Mesenchymal stem cell (in vitro differentiated cells and primary cell): ENCODE measurements at regions not wholly inside any gene's neighbourhood (a gene's known extent, or its start where the extent isn't known, plus 50 kb on each side); places are given as distances from the start of the nearest gene placed in this dataset.

Source experiments
- DNase-seq: peaks from one replicate; pipeline ENCODE4 v3.0.0-alpha.2; 2013
- H2AFZ ChIP-seq: one replicate; pipeline ENCODE4 v1.6.1; 2013; ENCODE audit warnings: low read depth, mild to moderate bottlenecking, control low read depth, inconsistent platforms, low read length, moderate library complexity
- H2AK5ac ChIP-seq: 2 replicates; pipeline ENCODE4 v1.6.1; 2013; ENCODE audit warnings: low read length, moderate library complexity, mild to moderate bottlenecking, inconsistent platforms; ENCODE audit not compliant: severe bottlenecking
- H2BK120ac ChIP-seq: one replicate; pipeline ENCODE4 v1.6.1; 2013; ENCODE audit warnings: low read depth, mild to moderate bottlenecking, inconsistent platforms, low read length, moderate library complexity
- H2BK12ac ChIP-seq, 2 experiments: one replicate each; pipeline ENCODE4 v1.6.1; 2013; ENCODE audit warnings: inconsistent platforms in 2 of 2, low read length in 2 of 2, mild to moderate bottlenecking in 2 of 2, moderate library complexity in 2 of 2, control low read depth in 1 of 2
- H2BK15ac ChIP-seq: one replicate; pipeline ENCODE4 v1.6.1; 2013; ENCODE audit warnings: mild to moderate bottlenecking, low read depth, inconsistent platforms; ENCODE audit not compliant: poor library complexity, severe bottlenecking
- H2BK5ac ChIP-seq: 2 replicates; pipeline ENCODE4 v1.6.1; 2013; ENCODE audit warnings: low read depth, mild to moderate bottlenecking, low read length, control low read depth, inconsistent platforms; ENCODE audit not compliant: poor library complexity, severe bottlenecking
- H3K14ac ChIP-seq, 2 experiments: one replicate each; pipeline ENCODE4 v1.6.1; 2013; ENCODE audit warnings: inconsistent platforms in 2 of 2, low read length in 2 of 2, control low read depth in 1 of 2, mild to moderate bottlenecking in 1 of 2, moderate library complexity in 1 of 2
- H3K18ac ChIP-seq, 2 experiments: one replicate each; pipeline ENCODE4 v1.6.1; 2013; ENCODE audit warnings: inconsistent platforms in 2 of 2, low read length in 2 of 2, control low read depth in 1 of 2, low read depth in 1 of 2, mild to moderate bottlenecking in 1 of 2
- H3K23ac ChIP-seq, 2 experiments: one replicate each; pipeline ENCODE4 v1.6.1; 2013; ENCODE audit warnings: inconsistent platforms in 2 of 2, low read length in 2 of 2, mild to moderate bottlenecking in 2 of 2, moderate library complexity in 2 of 2, control low read depth in 1 of 2
- H3K27ac ChIP-seq: 2 replicates; pipeline ENCODE4 v1.5.1; 2013; ENCODE audit warnings: mild to moderate bottlenecking, moderate library complexity, low read length, control low read depth, inconsistent platforms; ENCODE audit not compliant: poor library complexity, severe bottlenecking
- H3K27me3 ChIP-seq, 2 experiments: 2 replicates each; pipeline versions ENCODE4 v1.6.1 to v1.7.0; 2013; ENCODE audit warnings: low read length in 2 of 2, mild to moderate bottlenecking in 2 of 2, moderate library complexity in 2 of 2, control low read depth in 1 of 2, inconsistent platforms in 1 of 2; ENCODE audit not compliant: control insufficient read depth in 1 of 2, insufficient read depth in 1 of 2
- H3K36me3 ChIP-seq, 2 experiments: 2 replicates each; pipeline versions ENCODE4 v1.6.1 to v1.7.0; 2013; ENCODE audit warnings: low read length in 2 of 2, control low read depth in 1 of 2, inconsistent platforms in 1 of 2, low read depth in 1 of 2, mild to moderate bottlenecking in 1 of 2; ENCODE audit not compliant: insufficient read depth in 2 of 2, control insufficient read depth in 1 of 2
- H3K4ac ChIP-seq, 2 experiments: one replicate each; pipeline ENCODE4 v1.6.1; 2013; ENCODE audit warnings: inconsistent platforms in 2 of 2, low read length in 2 of 2, mild to moderate bottlenecking in 2 of 2, moderate library complexity in 2 of 2, control low read depth in 1 of 2, low read depth in 1 of 2
- H3K4me1 ChIP-seq: 2 replicates; pipeline ENCODE4 v1.6.1; 2013; ENCODE audit warnings: low read depth, low read length, control low read depth; ENCODE audit not compliant: control insufficient read depth, insufficient read depth
- H3K4me2 ChIP-seq: 2 replicates; pipeline ENCODE4 v1.6.1; 2013; ENCODE audit warnings: low read length, mild to moderate bottlenecking, inconsistent platforms; ENCODE audit not compliant: poor library complexity, severe bottlenecking
- H3K4me3 ChIP-seq, 2 experiments: 2 replicates each; pipeline versions ENCODE4 v1.5.1 to v1.7.0; 2013; ENCODE audit warnings: low read length in 2 of 2, mild to moderate bottlenecking in 2 of 2, control low read depth in 1 of 2, low read depth in 1 of 2; ENCODE audit not compliant: insufficient read depth in 1 of 2
- H3K79me1 ChIP-seq: replicated peaks from 2 replicates; pipeline ENCODE4 v1.6.1; 2013; ENCODE audit warnings: mild to moderate bottlenecking, control low read depth, low read length, inconsistent platforms; ENCODE audit not compliant: poor library complexity, severe bottlenecking
- H3K9ac ChIP-seq: 2 replicates; pipeline ENCODE4 v1.7.0; 2013; ENCODE audit warnings: mild to moderate bottlenecking, low read length, moderate library complexity
- H3K9me3 ChIP-seq: 2 replicates; pipeline ENCODE4 v1.7.0; 2013; ENCODE audit warnings: mild to moderate bottlenecking, low read length; ENCODE audit not compliant: control insufficient read depth
- H4K8ac ChIP-seq: one replicate; pipeline ENCODE4 v1.6.1; 2013; ENCODE audit warnings: inconsistent platforms, mild to moderate bottlenecking, low read length, moderate library complexity
- H4K91ac ChIP-seq: one replicate; pipeline ENCODE4 v1.6.1; 2013; ENCODE audit warnings: mild to moderate bottlenecking, low read length, inconsistent platforms
- WGBS: methylation state at CpG from one replicate; pipeline ENCODE4 v1.1.7; 2013; ENCODE audit warnings: mixed read lengths; 5-methylcytosine and 5-hydroxymethylcytosine counted together

DNA sequence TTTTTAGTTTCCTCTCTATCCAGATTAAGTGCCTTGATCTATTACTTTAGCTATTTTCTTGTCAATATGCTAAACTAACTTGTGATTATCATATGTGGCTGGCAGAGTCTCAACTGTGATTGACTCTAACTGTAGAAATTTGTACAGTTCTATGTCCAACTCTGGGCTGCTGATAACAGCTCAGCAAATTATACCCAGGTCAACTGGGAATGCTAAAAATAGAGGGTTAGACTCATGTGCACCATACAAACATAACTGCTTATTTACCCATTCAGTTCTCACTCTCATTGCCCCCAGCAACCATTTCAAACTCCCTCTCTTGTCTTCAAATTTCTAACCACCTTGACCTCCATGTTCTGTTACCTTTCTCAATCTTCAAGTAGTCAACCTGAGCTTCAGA is 576.9 kb downstream of the TDRD15 start:
- H3K4me3 ChIP-seq, result no peak overlapping the region

DNA sequence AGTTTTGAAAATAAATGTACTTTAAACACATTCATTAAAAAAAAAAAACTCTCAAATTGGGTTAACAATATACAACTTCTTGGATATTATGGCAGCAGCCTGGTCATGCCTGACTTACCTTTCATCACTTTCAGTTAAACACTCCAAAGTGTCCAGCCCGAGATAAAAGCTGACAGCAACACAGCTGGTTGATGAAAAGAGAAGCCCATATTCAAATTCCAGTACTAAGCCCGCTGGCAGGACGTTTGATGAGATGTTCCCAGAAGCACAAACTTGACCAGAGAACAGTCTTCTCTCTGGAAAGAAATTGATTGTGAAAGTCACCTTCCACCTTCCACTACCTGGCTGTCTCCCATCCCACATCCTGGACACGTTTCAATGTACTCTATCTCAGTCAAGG is 586.3 kb downstream of the TDRD15 start:
- 66% methylated on average over 3 of the region's 4 CpGs for WGBS
- no peak overlapping the region for H2BK15ac ChIP-seq
- no peaks in the 10 kb centered on the region for H3K36me3 ChIP-seq
- no peak overlapping the region for H3K23ac ChIP-seq
- H3K4me3 ChIP-seq, result no peak overlapping the region
- no peak overlapping the region for H2BK12ac ChIP-seq
- H2AK5ac ChIP-seq, result no peak overlapping the region
- no peak overlapping the region for H3K4ac ChIP-seq
- H2BK120ac ChIP-seq, result no peak overlapping the region
- H4K8ac ChIP-seq, result no peak overlapping the region
- DNase-seq, result no peak
- H3K79me1 ChIP-seq, result no peaks in the 10 kb centered on the region
- H4K91ac ChIP-seq, result no peak overlapping the region
- no peak overlapping the region for H2BK5ac ChIP-seq
- no peaks in the 10 kb centered on the region for H3K27me3 ChIP-seq
- no peak overlapping the region for H3K18ac ChIP-seq
- H3K9me3 ChIP-seq, result no peaks in the 10 kb centered on the region
- H3K4me1 ChIP-seq, result no peaks in the 10 kb centered on the region
- no peak overlapping the region for H2AFZ ChIP-seq
- H3K4me2 ChIP-seq, result no peak overlapping the region
- no peak overlapping the region for H3K9ac ChIP-seq
- no peak overlapping the region for H3K27ac ChIP-seq
- H3K14ac ChIP-seq, result no peak overlapping the region

More for the DNA sequence above, 576.9 kb downstream of the TDRD15 start:
- no peak for DNase-seq
- no peak overlapping the region for H3K27ac ChIP-seq
- H2BK15ac ChIP-seq, result no peak overlapping the region
- H2AFZ ChIP-seq, result no peak overlapping the region
- no peaks in the 10 kb centered on the region for H3K27me3 ChIP-seq
- H3K9ac ChIP-seq, result no peak overlapping the region
- H3K36me3 ChIP-seq, result no peaks in the 10 kb centered on the region
- H2BK5ac ChIP-seq, result no peak overlapping the region
- no peaks in the 10 kb centered on the region for H3K79me1 ChIP-seq
- no peak overlapping the region for H3K4ac ChIP-seq
- no peak overlapping the region for H3K14ac ChIP-seq
- H2BK120ac ChIP-seq, result no peak overlapping the region
- no peak overlapping the region for H2BK12ac ChIP-seq
- H3K9me3 ChIP-seq, result no peaks in the 10 kb centered on the region
- H3K23ac ChIP-seq, result no peak overlapping the region
- no peak overlapping the region for H4K91ac ChIP-seq
- H3K4me1 ChIP-seq, result no peaks in the 10 kb centered on the region
- H4K8ac ChIP-seq, result no peak overlapping the region
- H2AK5ac ChIP-seq, result no peak overlapping the region
- H3K4me2 ChIP-seq, result no peak overlapping the region
- no peak overlapping the region for H3K18ac ChIP-seq

DNA sequence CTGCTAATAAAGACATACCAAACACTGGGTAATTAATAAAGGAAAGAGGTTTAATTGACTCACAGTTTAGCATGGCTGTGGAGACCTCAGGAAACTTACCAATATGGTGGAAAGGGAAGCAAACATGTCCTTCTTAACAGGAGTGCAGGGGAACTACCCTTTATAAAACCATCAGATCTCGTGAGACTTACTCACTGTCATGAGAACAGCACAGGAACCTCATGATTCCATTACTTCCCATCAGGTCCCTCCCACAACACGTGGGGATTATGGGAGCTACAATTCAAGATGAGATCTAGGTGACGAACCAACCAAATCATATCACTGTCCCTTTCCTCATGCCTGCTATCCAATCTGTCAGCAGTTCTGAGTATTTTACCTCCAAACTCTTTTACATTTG is 586.7 kb downstream of the TDRD15 start:
- no peak overlapping the region for H3K4me3 ChIP-seq
- no peaks in the 10 kb centered on the region for H3K27me3 ChIP-seq
- no peak overlapping the region for H3K27ac ChIP-seq
- H4K8ac ChIP-seq, result no peak overlapping the region
- H3K18ac ChIP-seq, result no peak overlapping the region
- H3K14ac ChIP-seq, result no peak overlapping the region
- no peak overlapping the region for H2BK120ac ChIP-seq
- H2AFZ ChIP-seq, result no peak overlapping the region
- DNase-seq, result no peak
- no peak overlapping the region for H3K9ac ChIP-seq
- H3K4me2 ChIP-seq, result no peak overlapping the region
- no peak overlapping the region for H2BK5ac ChIP-seq
- no peak overlapping the region for H2AK5ac ChIP-seq
- no peak overlapping the region for H2BK12ac ChIP-seq
- H3K79me1 ChIP-seq, result no peaks in the 10 kb centered on the region
- no peaks in the 10 kb centered on the region for H3K4me1 ChIP-seq
- no peak overlapping the region for H3K4ac ChIP-seq
- no peak overlapping the region for H4K91ac ChIP-seq
- no peak overlapping the region for H2BK15ac ChIP-seq
- no peaks in the 10 kb centered on the region for H3K9me3 ChIP-seq
- H3K36me3 ChIP-seq, result no peaks in the 10 kb centered on the region
- H3K23ac ChIP-seq, result no peak overlapping the region
- WGBS, result 74% methylated on average over 3 of the region's 3 CpGs

DNA sequence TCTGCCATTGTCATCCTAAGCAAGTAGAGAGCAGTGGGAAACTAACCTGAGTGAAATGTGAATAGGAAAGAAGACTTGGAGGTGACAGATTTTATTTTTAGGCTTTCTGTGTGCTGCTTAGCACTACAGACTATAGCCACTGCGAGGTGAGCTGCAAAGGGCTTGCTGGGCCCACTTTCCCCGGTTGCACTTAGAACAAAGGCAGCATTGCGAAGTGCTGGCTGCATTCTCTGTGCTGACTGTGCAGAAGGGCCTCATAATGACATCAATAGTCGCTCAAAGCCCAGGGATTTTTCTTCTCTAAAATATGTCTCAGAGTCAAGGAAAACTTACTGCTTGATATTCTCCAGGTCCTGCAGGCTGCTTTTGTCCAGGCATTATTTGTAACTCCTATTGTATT is 592.1 kb downstream of the TDRD15 start:
- Histone ChIP-seq H3K4me1 (no peaks in the 10 kb centered on the region), H3K79me1 (no peaks in the 10 kb centered on the region), H3K4me2 (no peak overlapping the region), H4K91ac (no peak overlapping the region), H3K36me3 (no peaks in the 10 kb centered on the region), H3K27me3 (no peaks in the 10 kb centered on the region), H2BK15ac (no peak overlapping the region), H3K9me3 (no peaks in the 10 kb centered on the region), H2BK120ac (no peak overlapping the region), H2BK5ac (no peak overlapping the region), H3K9ac (no peak overlapping the region), H3K4me3 (no peak overlapping the region), H3K23ac (no peak overlapping the region), H2BK12ac (no peak overlapping the region), H3K27ac (no peak overlapping the region), H3K18ac (no peak overlapping the region), H2AFZ (no peak overlapping the region), H2AK5ac (no peak overlapping the region), H4K8ac (no peak overlapping the region), H3K4ac (no peak overlapping the region), H3K14ac (no peak overlapping the region)
- 74% methylated on average over 3 of the region's 4 CpGs for WGBS
- no peak for DNase-seq
